Keratinocyte (primary cell): ENCODE measurements at regions not wholly inside any gene's neighbourhood (a gene's known extent, or its start where the extent isn't known, plus 50 kb on each side); places are given as distances from the start of the nearest gene placed in this dataset.

Experiments used
- DNase-seq: peaks from one replicate; pipeline ENCODE4 v3.0.0-alpha.2; 2011; ENCODE audit warnings: low read depth, missing footprints, low spot score
- FAIRE-seq: peaks from 2 replicates; lab custom pipeline; 2011; peaks lifted over from hg19 to GRCh38; lab: Jason Lieb, UNC
- H2AFZ ChIP-seq: 2 replicates; pipeline ENCODE4 v1.6.0; 2012; ENCODE audit warnings: low read length, control low read depth, inconsistent platforms; ENCODE audit not compliant: control insufficient read depth
- H3K27ac ChIP-seq: 2 replicates; pipeline ENCODE4 v1.5.1; 2011; ENCODE audit warnings: low read length; ENCODE audit not compliant: control insufficient read depth, insufficient read depth
- H3K27me3 ChIP-seq: 3 replicates; pipeline ENCODE4 v1.6.0; 2011; ENCODE audit warnings: low read length; ENCODE audit not compliant: control insufficient read depth, insufficient read depth; ENCODE audit errors: extremely low read depth
- H3K36me3 ChIP-seq, 2 experiments: 2 replicates in 1 of 2; 3 replicates in 1 of 2; pipeline ENCODE4 v1.5.1; 2011; ENCODE audit warnings: low read length in 2 of 2, mild to moderate bottlenecking in 1 of 2; ENCODE audit not compliant: control insufficient read depth in 2 of 2, insufficient read depth in 2 of 2; ENCODE audit errors: extremely low read depth in 1 of 2
- H3K4me1 ChIP-seq: 3 replicates; pipeline ENCODE4 v1.5.1; 2011; ENCODE audit warnings: low read length; ENCODE audit not compliant: control insufficient read depth, insufficient read depth; ENCODE audit errors: extremely low read depth
- H3K4me2 ChIP-seq: 3 replicates; pipeline ENCODE4 v1.6.0; 2011; ENCODE audit warnings: low read depth, low read length; ENCODE audit not compliant: control insufficient read depth, insufficient read depth; ENCODE audit errors: extremely low read depth
- H3K4me3 ChIP-seq, 3 experiments: fragments of 200-600 bp in 1 of 3; sonication (generic) in 1 of 3; 2 replicates in 2 of 3; 3 replicates in 1 of 3; pipeline ENCODE4 v1.5.1; 2011 to 2016; ENCODE audit warnings: low read length in 3 of 3, mild to moderate bottlenecking in 3 of 3, control low read depth in 2 of 3, inconsistent platforms in 1 of 3, low read depth in 1 of 3, mixed read lengths in 1 of 3, mixed run types in 1 of 3, moderate library complexity in 1 of 3; ENCODE audit not compliant: control insufficient read depth in 2 of 3, insufficient read depth in 2 of 3; ENCODE audit errors: extremely low read depth in 1 of 3
- H3K79me2 ChIP-seq: 2 replicates; pipeline ENCODE4 v1.6.0; 2012; ENCODE audit warnings: low read length; ENCODE audit not compliant: control insufficient read depth, insufficient read depth
- H3K9ac ChIP-seq: 3 replicates; pipeline ENCODE4 v1.6.0; 2011; ENCODE audit warnings: low read length; ENCODE audit not compliant: control insufficient read depth, insufficient read depth; ENCODE audit errors: extremely low read depth
- H3K9me1 ChIP-seq: 3 replicates; pipeline ENCODE4 v1.6.0; 2011; ENCODE audit warnings: low read length; ENCODE audit not compliant: control insufficient read depth, insufficient read depth; ENCODE audit errors: extremely low read depth
- H3K9me3 ChIP-seq: 2 replicates; pipeline ENCODE4 v1.5.1; 2012; ENCODE audit warnings: low read depth, low read length; ENCODE audit not compliant: control insufficient read depth
- H4K20me1 ChIP-seq: 3 replicates; pipeline ENCODE4 v1.6.0; 2011; ENCODE audit warnings: low read length; ENCODE audit not compliant: control insufficient read depth, insufficient read depth; ENCODE audit errors: extremely low read depth
- EZH2 ChIP-seq: IDR thresholded peaks from one replicate; pipeline ENCODE4 v1.6.1; 2012; ENCODE audit warnings: inconsistent platforms, mild to moderate bottlenecking, low read length, moderate library complexity
- dilution Hi-C: fragments of 300-500 bp; cut with MboI; formaldehyde crosslinking; loops from one replicate; pipeline ENCODE4 v1.7.0; 2020; ENCODE audit warnings: low sequenced_read_pairs; ENCODE audit not compliant: extremely low pct_ligation_motif_present
- TF ChIP-seq, protein P1 (sequence below), 3 experiments: IDR thresholded peaks in 1 of 3; conservative IDR thresholded peaks in 1 of 3; optimal IDR thresholded peaks in 1 of 3; 2 replicates in 2 of 3; 3 replicates in 1 of 3; pipeline versions ENCODE3 to v1.5.1; 2011; ENCODE audit warnings: low read length in 3 of 3, mild to moderate bottlenecking in 3 of 3, moderate library complexity in 2 of 3, control low read depth in 1 of 3, inconsistent platforms in 1 of 3; ENCODE audit not compliant: insufficient read depth in 2 of 3; ENCODE audit errors: extremely low read depth in 1 of 3

DNA sequence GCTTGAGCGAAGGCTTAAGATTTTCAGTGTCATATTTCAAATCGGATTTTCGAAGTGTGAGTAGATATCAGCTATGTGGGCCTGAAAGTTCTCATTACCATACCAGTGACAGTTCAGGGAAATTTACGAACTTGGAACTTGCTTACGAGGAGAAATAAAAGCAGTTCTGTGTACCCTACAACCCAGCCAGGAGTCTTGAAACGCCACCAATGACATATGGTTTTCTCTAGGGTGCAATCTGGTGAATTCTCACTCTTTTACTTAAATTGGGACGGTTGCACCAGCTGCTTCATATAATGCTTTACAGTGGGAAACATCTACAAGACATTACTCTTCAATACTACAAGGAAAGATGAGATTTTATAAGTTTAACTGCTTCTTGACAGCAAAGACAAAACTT lies 253.6 kb upstream of the FOXK1 start:
- Histone ChIP-seq H3K27ac (no peak overlapping the region), H3K36me3 (no peaks in the 10 kb centered on the region), H3K4me3 (no peak overlapping the region), H3K4me2 (no peak overlapping the region), H4K20me1 (no peaks in the 10 kb centered on the region), H3K4me1 (no peaks in the 10 kb centered on the region), H3K27me3 (no peaks in the 10 kb centered on the region), H3K79me2 (no peaks in the 10 kb centered on the region), H3K9ac (no peak overlapping the region), H3K9me3 (peaks cover 2% of the 10 kb centered on the region), H2AFZ (no peak overlapping the region), H3K9me1 (no peaks in the 10 kb centered on the region)
- dilution Hi-C loops, result no loop called here
- FAIRE-seq (no peak), DNase-seq (no peak)
- TF ChIP-seq, protein P1, sequence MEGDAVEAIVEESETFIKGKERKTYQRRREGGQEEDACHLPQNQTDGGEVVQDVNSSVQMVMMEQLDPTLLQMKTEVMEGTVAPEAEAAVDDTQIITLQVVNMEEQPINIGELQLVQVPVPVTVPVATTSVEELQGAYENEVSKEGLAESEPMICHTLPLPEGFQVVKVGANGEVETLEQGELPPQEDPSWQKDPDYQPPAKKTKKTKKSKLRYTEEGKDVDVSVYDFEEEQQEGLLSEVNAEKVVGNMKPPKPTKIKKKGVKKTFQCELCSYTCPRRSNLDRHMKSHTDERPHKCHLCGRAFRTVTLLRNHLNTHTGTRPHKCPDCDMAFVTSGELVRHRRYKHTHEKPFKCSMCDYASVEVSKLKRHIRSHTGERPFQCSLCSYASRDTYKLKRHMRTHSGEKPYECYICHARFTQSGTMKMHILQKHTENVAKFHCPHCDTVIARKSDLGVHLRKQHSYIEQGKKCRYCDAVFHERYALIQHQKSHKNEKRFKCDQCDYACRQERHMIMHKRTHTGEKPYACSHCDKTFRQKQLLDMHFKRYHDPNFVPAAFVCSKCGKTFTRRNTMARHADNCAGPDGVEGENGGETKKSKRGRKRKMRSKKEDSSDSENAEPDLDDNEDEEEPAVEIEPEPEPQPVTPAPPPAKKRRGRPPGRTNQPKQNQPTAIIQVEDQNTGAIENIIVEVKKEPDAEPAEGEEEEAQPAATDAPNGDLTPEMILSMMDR (optimal IDR thresholded peaks at IDR 0.05 in 1 of 3, IDR thresholded peaks at IDR 0.05 in 1 of 3, conservative IDR thresholded peaks at IDR 0.05 in 1 of 3; ENCODE audit: extremely low read depth in 1 of 3, insufficient read depth in 2 of 3, low read length in 3 of 3), result no peak
- TF ChIP-seq EZH2, result no peak

DNA sequence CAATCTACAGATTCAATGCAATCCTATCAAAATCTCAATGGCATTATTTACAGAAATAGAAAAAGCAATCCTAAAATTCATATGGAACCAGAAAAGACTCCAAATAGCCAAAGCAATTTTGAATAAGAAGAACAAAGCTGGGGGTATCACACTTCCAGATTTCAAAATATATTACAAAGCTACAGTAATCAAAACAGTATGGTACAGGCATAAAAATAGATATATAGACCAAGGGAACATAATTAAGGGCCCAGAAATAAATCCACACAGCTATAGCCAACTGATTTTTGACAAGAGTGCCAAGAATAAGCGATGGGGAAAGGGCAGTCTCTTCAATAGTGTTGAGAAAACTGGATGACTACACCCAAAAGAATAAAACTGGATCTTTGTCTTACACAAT lies 251.9 kb upstream of the FOXK1 start:
- H3K9ac ChIP-seq, result no peak overlapping the region
- H3K4me1 ChIP-seq, result no peaks in the 10 kb centered on the region
- TF ChIP-seq, protein P1 (optimal IDR thresholded peaks at IDR 0.05 in 1 of 3, IDR thresholded peaks at IDR 0.05 in 1 of 3, conservative IDR thresholded peaks at IDR 0.05 in 1 of 3; ENCODE audit: extremely low read depth in 1 of 3, insufficient read depth in 2 of 3, low read length in 3 of 3), result no peak
- TF ChIP-seq EZH2, result no peak
- dilution Hi-C loops, result no loop called here
- no peak overlapping the region for H3K27ac ChIP-seq
- H3K9me1 ChIP-seq, result no peaks in the 10 kb centered on the region
- H3K9me3 ChIP-seq, result peaks cover 1% of the 10 kb centered on the region
- H3K79me2 ChIP-seq, result no peaks in the 10 kb centered on the region
- H2AFZ ChIP-seq, result no peak overlapping the region
- DNase-seq (no peak), FAIRE-seq (no peak)
- no peak overlapping the region for H3K4me2 ChIP-seq
- H3K4me3 ChIP-seq, result no peak overlapping the region
- H4K20me1 ChIP-seq, result no peaks in the 10 kb centered on the region
- H3K27me3 ChIP-seq, result no peaks in the 10 kb centered on the region
- H3K36me3 ChIP-seq, result no peaks in the 10 kb centered on the region
